KMS-11 (cell line): ENCODE measurements at regions not wholly inside any gene's neighbourhood (a gene's known extent, or its start where the extent isn't known, plus 50 kb on each side); places are given as distances from the start of the nearest gene placed in this dataset.

ENCODE experiments used
- H2AFZ ChIP-seq: fragments of 200-600 bp; sonication (generic); 2 replicates; pipeline ENCODE4 v1.6.1; 2016; ENCODE audit warnings: antibody characterized with exemption, mixed run types, low read depth
- H3K27ac ChIP-seq: fragments of 200-600 bp; sonication (generic); 2 replicates; pipeline ENCODE4 v1.6.1; 2016; ENCODE audit warnings: mild to moderate bottlenecking, mixed run types
- H3K27me3 ChIP-seq: fragments of 200-600 bp; sonication (generic); 2 replicates; pipeline ENCODE4 v1.6.1; 2017; ENCODE audit warnings: mild to moderate bottlenecking, low read depth, mixed run types, moderate library complexity; ENCODE audit not compliant: insufficient read depth
- H3K36me3 ChIP-seq: fragments of 200-600 bp; sonication (generic); 2 replicates; pipeline ENCODE4 v1.6.1; 2017; ENCODE audit warnings: mild to moderate bottlenecking, mixed run types; ENCODE audit not compliant: insufficient read depth
- H3K4me1 ChIP-seq: fragments of 200-600 bp; sonication (generic); 2 replicates; pipeline ENCODE4 v1.6.1; 2016; ENCODE audit warnings: mild to moderate bottlenecking, low read depth, mixed run types; ENCODE audit not compliant: poor library complexity, severe bottlenecking
- H3K4me2 ChIP-seq: fragments of 200-600 bp; sonication (generic); 2 replicates; pipeline ENCODE4 v1.7.0; 2016; ENCODE audit warnings: mild to moderate bottlenecking, mixed run types
- H3K4me3 ChIP-seq: fragments of 200-600 bp; sonication (generic); IDR thresholded peaks from 2 replicates; pipeline ENCODE4 v1.6.1; 2017; ENCODE audit warnings: low read depth, low read length, mixed read lengths; ENCODE audit not compliant: insufficient read depth
- H3K79me2 ChIP-seq: fragments of 200-600 bp; sonication (generic); 2 replicates; pipeline ENCODE4 v1.6.1; 2016; ENCODE audit warnings: low read depth, mixed run types; ENCODE audit not compliant: insufficient read depth
- H3K9ac ChIP-seq: fragments of 200-600 bp; sonication (generic); 2 replicates; pipeline ENCODE4 v1.6.1; 2016; ENCODE audit warnings: mild to moderate bottlenecking, mixed run types
- H4K20me1 ChIP-seq: fragments of 200-600 bp; sonication (generic); 2 replicates; pipeline ENCODE4 v1.6.1; 2016; ENCODE audit warnings: mild to moderate bottlenecking, mixed run types; ENCODE audit not compliant: insufficient read depth
- TF ChIP-seq, protein P1 (sequence below): fragments of 200-600 bp; sonication (generic); conservative IDR thresholded peaks from 2 replicates; pipeline ENCODE4 v1.6.1; 2017; ENCODE audit warnings: low read depth, mild to moderate bottlenecking, antibody characterized with exemption, low read length, moderate library complexity, mixed read lengths

GRCh38 chr3:193830791-193831191 lies 237.8 kb downstream of the OPA1 start:
- H3K36me3 ChIP-seq = no peaks in the 10 kb centered on the region
- no peaks in the 10 kb centered on the region for H4K20me1 ChIP-seq
- no peak overlapping the region for H2AFZ ChIP-seq
- no peaks in the 10 kb centered on the region for H3K27me3 ChIP-seq
- no peak overlapping the region for H3K4me2 ChIP-seq
- TF ChIP-seq, protein P1, sequence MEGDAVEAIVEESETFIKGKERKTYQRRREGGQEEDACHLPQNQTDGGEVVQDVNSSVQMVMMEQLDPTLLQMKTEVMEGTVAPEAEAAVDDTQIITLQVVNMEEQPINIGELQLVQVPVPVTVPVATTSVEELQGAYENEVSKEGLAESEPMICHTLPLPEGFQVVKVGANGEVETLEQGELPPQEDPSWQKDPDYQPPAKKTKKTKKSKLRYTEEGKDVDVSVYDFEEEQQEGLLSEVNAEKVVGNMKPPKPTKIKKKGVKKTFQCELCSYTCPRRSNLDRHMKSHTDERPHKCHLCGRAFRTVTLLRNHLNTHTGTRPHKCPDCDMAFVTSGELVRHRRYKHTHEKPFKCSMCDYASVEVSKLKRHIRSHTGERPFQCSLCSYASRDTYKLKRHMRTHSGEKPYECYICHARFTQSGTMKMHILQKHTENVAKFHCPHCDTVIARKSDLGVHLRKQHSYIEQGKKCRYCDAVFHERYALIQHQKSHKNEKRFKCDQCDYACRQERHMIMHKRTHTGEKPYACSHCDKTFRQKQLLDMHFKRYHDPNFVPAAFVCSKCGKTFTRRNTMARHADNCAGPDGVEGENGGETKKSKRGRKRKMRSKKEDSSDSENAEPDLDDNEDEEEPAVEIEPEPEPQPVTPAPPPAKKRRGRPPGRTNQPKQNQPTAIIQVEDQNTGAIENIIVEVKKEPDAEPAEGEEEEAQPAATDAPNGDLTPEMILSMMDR = no peak
- no peaks in the 10 kb centered on the region for H3K79me2 ChIP-seq
- H3K27ac ChIP-seq = no peak overlapping the region
- no peak overlapping the region for H3K4me3 ChIP-seq
- no peak overlapping the region for H3K9ac ChIP-seq
- no peaks in the 10 kb centered on the region for H3K4me1 ChIP-seq

DNA sequence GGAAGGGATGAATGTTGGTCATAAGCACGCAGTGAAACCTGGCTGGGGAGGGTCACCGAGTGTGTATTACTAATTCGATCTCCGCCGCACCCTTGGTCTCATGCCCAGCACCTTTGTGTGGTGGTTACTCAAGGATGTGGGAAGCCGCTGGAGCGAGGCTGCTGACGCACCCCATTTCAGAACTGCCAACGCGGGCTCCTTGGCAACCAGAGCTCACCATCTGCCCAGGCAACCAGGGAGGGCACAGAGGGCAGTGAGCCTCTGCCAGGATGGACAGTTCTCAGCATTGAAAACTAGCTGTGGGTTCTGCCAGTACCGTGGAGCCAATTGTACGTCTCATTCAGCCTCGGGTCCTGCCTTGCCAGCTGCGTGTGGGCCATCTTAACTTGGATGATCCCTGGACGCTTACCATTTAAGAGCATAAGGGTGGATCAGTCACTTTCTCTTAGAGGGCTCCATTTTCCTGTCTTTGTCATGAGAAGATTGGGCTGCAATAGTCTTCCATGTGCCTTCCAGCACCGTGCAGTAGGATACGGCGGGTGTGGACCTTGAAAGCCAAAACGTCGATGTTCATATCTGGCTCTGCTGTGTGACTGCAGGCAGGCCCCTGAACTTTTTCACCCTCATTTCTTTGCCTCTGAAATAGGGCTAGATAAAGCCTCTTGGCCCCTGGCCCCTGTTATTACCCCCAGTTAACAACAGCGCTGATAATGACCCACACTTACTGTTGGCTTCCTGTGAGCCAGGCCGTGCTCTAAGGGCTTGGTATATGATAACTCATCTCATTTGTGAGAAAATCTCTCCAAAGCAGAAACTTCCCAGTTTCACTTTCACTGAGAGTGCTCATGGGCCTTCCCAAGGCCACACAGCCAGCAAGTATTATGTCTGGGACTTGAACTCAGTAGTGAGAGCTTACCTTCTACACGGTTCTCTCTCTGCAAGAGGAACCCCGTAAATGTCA lies 238.8 kb downstream of the OPA1 start:
- no peak overlapping the region for H3K27ac ChIP-seq
- H4K20me1 ChIP-seq = no peaks in the 10 kb centered on the region
- no peak overlapping the region for H2AFZ ChIP-seq
- no peaks in the 10 kb centered on the region for H3K4me1 ChIP-seq
- TF ChIP-seq, protein P1 = no peak
- H3K79me2 ChIP-seq = no peaks in the 10 kb centered on the region
- no peaks in the 10 kb centered on the region for H3K27me3 ChIP-seq
- no peak overlapping the region for H3K4me3 ChIP-seq
- no peak overlapping the region for H3K9ac ChIP-seq
- H3K4me2 ChIP-seq = no peak overlapping the region
- no peaks in the 10 kb centered on the region for H3K36me3 ChIP-seq

- H3K4me3 ChIP-seq = no peak overlapping the region
- no peak overlapping the region for H3K9ac ChIP-seq
- H3K4me1 ChIP-seq = no peaks in the 10 kb centered on the region
- H3K4me2 ChIP-seq = no peak overlapping the region
- no peaks in the 10 kb centered on the region for H3K27me3 ChIP-seq
- H4K20me1 ChIP-seq = no peaks in the 10 kb centered on the region
- no peaks in the 10 kb centered on the region for H3K36me3 ChIP-seq
- H3K27ac ChIP-seq = no peak overlapping the region
- TF ChIP-seq, protein P1 = no peak
- H2AFZ ChIP-seq = no peak overlapping the region
- H3K79me2 ChIP-seq = no peaks in the 10 kb centered on the region
Measured at GRCh38 chr3:193832833-193833413, 239.9 kb downstream of the OPA1 start.

DNA sequence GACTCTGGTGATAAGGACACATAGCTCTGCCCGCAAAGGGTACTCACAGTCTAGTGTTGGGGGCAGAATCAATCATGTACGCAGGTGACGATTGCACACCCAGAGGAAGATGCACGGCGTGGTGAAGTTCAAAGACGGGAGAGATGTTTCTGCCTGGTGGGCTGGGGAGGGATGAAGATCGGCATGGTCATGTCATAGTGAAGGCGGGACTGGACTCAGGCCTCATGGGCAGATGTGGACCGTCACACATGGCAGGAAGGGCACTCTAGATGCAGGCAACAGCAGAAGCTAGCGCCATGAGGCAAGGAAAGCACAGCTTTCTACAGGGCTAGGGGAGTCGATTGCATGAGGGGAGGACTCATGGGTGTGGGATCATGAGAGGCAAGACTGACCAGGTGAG lies 240.6 kb downstream of the OPA1 start:
- Histone ChIP-seq H3K4me3 (no peak overlapping the region), H3K4me1 (no peaks in the 10 kb centered on the region), H3K27me3 (no peaks in the 10 kb centered on the region), H3K36me3 (no peaks in the 10 kb centered on the region), H2AFZ (no peak overlapping the region), H3K9ac (no peak overlapping the region), H3K79me2 (no peaks in the 10 kb centered on the region), H3K4me2 (no peak overlapping the region), H4K20me1 (no peaks in the 10 kb centered on the region), H3K27ac (no peak overlapping the region)
- TF ChIP-seq, protein P1 = no peak
